ENCODE measurements at regions not wholly inside any gene's neighbourhood (a gene's known extent, or its start where the extent isn't known, plus 50 kb on each side); places are given as distances from the start of the nearest gene placed in this dataset.

DNA sequence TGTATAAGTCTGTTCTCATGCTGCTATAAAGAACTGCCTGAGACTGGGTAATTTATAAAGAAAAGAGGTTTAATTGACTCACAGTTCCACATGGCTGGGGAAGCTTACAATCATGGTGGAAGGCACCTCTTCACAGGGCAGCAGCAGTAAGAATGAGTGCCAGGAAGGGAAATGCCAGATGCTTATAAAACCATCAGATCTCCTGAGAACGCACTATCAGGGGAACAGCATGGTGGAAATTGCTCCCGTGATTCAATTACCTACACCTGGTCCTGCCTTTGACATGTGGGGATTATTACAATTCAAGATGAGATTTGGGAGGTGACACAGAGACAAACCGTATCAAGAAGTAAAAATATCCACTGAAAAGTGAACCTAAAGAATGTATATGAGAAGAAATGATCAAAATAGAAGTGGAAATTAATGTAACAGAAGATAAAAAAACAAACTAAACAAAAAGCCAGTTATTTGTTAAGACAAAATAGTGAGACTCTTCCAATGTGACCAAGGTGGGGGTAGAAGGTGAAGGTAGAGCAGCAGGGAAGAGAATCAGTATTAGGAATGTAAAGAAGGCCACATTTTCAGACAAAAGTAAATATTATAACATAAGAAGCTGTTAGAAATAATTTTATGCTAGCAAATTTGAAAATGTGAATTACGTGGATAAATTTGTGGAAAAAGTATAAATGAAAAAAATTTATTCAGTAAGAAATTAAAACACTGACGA, 372.9 kb downstream of the NKX6-1 start:
- TF ChIP-seq, protein P1, sequence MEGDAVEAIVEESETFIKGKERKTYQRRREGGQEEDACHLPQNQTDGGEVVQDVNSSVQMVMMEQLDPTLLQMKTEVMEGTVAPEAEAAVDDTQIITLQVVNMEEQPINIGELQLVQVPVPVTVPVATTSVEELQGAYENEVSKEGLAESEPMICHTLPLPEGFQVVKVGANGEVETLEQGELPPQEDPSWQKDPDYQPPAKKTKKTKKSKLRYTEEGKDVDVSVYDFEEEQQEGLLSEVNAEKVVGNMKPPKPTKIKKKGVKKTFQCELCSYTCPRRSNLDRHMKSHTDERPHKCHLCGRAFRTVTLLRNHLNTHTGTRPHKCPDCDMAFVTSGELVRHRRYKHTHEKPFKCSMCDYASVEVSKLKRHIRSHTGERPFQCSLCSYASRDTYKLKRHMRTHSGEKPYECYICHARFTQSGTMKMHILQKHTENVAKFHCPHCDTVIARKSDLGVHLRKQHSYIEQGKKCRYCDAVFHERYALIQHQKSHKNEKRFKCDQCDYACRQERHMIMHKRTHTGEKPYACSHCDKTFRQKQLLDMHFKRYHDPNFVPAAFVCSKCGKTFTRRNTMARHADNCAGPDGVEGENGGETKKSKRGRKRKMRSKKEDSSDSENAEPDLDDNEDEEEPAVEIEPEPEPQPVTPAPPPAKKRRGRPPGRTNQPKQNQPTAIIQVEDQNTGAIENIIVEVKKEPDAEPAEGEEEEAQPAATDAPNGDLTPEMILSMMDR (IDR thresholded peaks at IDR 0.05), result no peak
- TF ChIP-seq POLR2AphosphoS5 (IDR thresholded peaks at IDR 0.05), result no peak
- TF ChIP-seq EP300 (IDR thresholded peaks at IDR 0.05), result no peak
- TF ChIP-seq POLR2A (IDR thresholded peaks at IDR 0.05; ENCODE audit: low read depth), result no peak
